PC-3 (cell line): ENCODE measurements at regions not wholly inside any gene's neighbourhood (a gene's known extent, or its start where the extent isn't known, plus 50 kb on each side); places are given as distances from the start of the nearest gene placed in this dataset.

Experiments used
- ATAC-seq: fragments of 200-7000 bp; cut with Tn5 transposase; 2 replicates; pipeline ENCODE4 v1.9.1; 2020; ENCODE audit warnings: mild to moderate bottlenecking, moderate library complexity
- BruUV-seq: library from RNA; stranded (reverse); fragments of 400-500 nt; replicated peaks from 2 replicates; lab custom pipeline; 2021; lab: Mats Ljungman, UMichigan
- CTCF ChIA-PET: fragments of 300-600 bp; sonication (Branson Sonifier 250); formaldehyde crosslinking; loops from one replicate; lab custom pipeline; 2022; ENCODE audit warnings: antibody characterized with exemption; lab: Charles Lee
- POLR2A ChIA-PET: fragments of 300-600 bp; sonication (Branson Sonifier 250); formaldehyde crosslinking; loops from one replicate; lab custom pipeline; 2022; ENCODE audit warnings: antibody characterized with exemption; ENCODE audit not compliant: unreplicated experiment; lab: Charles Lee
- DNase-seq: peaks from one replicate; pipeline ENCODE4 v3.0.0-alpha.2; 2015
- H2AFZ ChIP-seq: fragments of 300-600 bp; sonication (generic); 2 replicates; pipeline ENCODE4 v1.6.0; 2016; ENCODE audit warnings: antibody characterized with exemption, low read length
- H3F3A ChIP-seq: fragments of 300-600 bp; sonication (generic); one replicate; pipeline ENCODE4 v1.6.0; 2017; ENCODE audit warnings: antibody characterized with exemption, low read length, control low read depth, mild to moderate bottlenecking; ENCODE audit not compliant: unreplicated experiment
- H3K27ac ChIP-seq: fragments of 300-600 bp; sonication (generic); 2 replicates; pipeline ENCODE4 v1.5.1; 2016; ENCODE audit warnings: mild to moderate bottlenecking, low read length
- H3K27me3 ChIP-seq: fragments of 300-600 bp; sonication (generic); 2 replicates; pipeline ENCODE4 v1.6.1; 2016; ENCODE audit warnings: low read length, mixed read lengths
- H3K36me3 ChIP-seq: fragments of 300-600 bp; sonication (generic); 2 replicates; pipeline ENCODE4 v1.6.1; 2016; ENCODE audit warnings: low read depth, mixed run types, low read length, mixed read lengths
- H3K4me1 ChIP-seq: fragments of 300-600 bp; sonication (generic); 2 replicates; pipeline ENCODE4 v1.5.1; 2016; ENCODE audit warnings: low read length; ENCODE audit not compliant: insufficient read depth
- H3K4me2 ChIP-seq: fragments of 300-600 bp; sonication (generic); 2 replicates; pipeline ENCODE4 v1.6.0; 2016; ENCODE audit warnings: low read length
- H3K4me3 ChIP-seq: fragments of 300-600 bp; sonication (generic); 2 replicates; pipeline ENCODE4 v1.5.1; 2016; ENCODE audit warnings: mild to moderate bottlenecking, low read length, mixed read lengths
- H3K79me2 ChIP-seq: fragments of 300-600 bp; sonication (generic); 2 replicates; pipeline ENCODE4 v1.6.1; 2017; ENCODE audit warnings: low read length, mixed read lengths
- H3K9ac ChIP-seq: fragments of 300-600 bp; sonication (generic); 2 replicates; pipeline ENCODE4 v1.6.0; 2016; ENCODE audit warnings: mild to moderate bottlenecking, low read length
- H3K9me2 ChIP-seq: fragments of 300-600 bp; sonication (generic); replicated peaks from 2 replicates; pipeline ENCODE4 v1.6.1; 2016; ENCODE audit warnings: mixed run types, low read length, mixed read lengths
- H3K9me3 ChIP-seq: fragments of 300-600 bp; sonication (generic); 2 replicates; pipeline ENCODE4 v1.6.1; 2016; ENCODE audit warnings: low read length, mixed read lengths
- H4K20me1 ChIP-seq: fragments of 300-600 bp; sonication (generic); 2 replicates; pipeline ENCODE4 v1.6.1; 2016; ENCODE audit warnings: low read length, mixed read lengths
- CTCF ChIP-seq: fragments of 300-600 bp; sonication (generic); conservative IDR thresholded peaks from 2 replicates; pipeline ENCODE4 v1.5.1; 2017; ENCODE audit warnings: antibody characterized with exemption, low read depth, mild to moderate bottlenecking, low read length
- EZH2 ChIP-seq: fragments of 300-600 bp; sonication (generic); IDR thresholded peaks from one replicate; pipeline ENCODE4 v1.6.1; 2017; ENCODE audit warnings: antibody characterized with exemption, mild to moderate bottlenecking, low read length; ENCODE audit not compliant: unreplicated experiment
- EZH2phosphoT487 ChIP-seq: fragments of 300-600 bp; sonication (generic); IDR thresholded peaks from 2 replicates; pipeline ENCODE4 v1.6.1; 2018; ENCODE audit warnings: mild to moderate bottlenecking, antibody characterized with exemption, low read length, borderline replicate concordance
- intact Hi-C: fragments of 100-400 bp; cut with micrococcal nuclease; formaldehyde crosslinking; loops from 2 replicates; pipeline ENCODE4 v1.9.0; 2023

GRCh38 chr18:67662996-67663395 is 146.5 kb upstream of the DSEL start:
- TF ChIP-seq EZH2 (no peak), CTCF (no peak), EZH2phosphoT487 (no peak)
- Histone ChIP-seq H3K4me3 (no peak overlapping the region), H3K9me3 (no peaks in the 10 kb centered on the region), H3K27me3 (no peaks in the 10 kb centered on the region), H3K9me2 (no peaks in the 10 kb centered on the region), H3K4me1 (peaks cover 10% of the 10 kb centered on the region), H2AFZ (no peak overlapping the region), H3K9ac (no peak overlapping the region), H3K27ac (no peak overlapping the region), H3K79me2 (no peaks in the 10 kb centered on the region), H3K4me2 (no peak overlapping the region), H3F3A (no peaks in the 10 kb centered on the region), H4K20me1 (no peaks in the 10 kb centered on the region), H3K36me3 (no peaks in the 10 kb centered on the region)
- ChIA-PET POLR2A (no interaction called here), CTCF (no interaction called here)
- no TSS peak for BruUV-seq
- intact Hi-C loops = no loop called here
- ATAC-seq (no peak), DNase-seq (no peak)

DNA sequence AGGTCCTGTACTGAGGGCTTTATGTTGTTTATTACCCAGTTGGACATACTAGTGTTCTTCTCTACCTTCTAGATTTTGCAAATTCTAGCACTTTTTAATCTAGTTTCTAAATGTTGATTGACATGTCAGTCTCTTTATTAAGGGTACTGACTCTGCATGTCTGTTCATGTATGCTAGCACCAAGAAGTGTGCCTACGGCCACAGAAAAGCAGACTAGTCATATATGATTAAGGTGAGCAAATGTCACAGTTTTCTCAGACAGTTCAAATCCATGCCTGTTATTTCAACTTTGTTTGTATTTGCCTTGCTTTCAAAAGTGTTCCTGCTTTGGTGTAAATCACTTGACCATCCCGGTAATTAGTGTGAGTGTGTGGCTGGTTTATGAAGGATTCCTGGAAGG is 145.0 kb upstream of the DSEL start:
- ChIA-PET CTCF (no interaction called here), POLR2A (no interaction called here)
- H3K27me3 ChIP-seq = no peaks in the 10 kb centered on the region
- H3K9me2 ChIP-seq = no peaks in the 10 kb centered on the region
- H3K4me2 ChIP-seq = no peak overlapping the region
- H3F3A ChIP-seq = no peaks in the 10 kb centered on the region
- no peak for ATAC-seq
- TF ChIP-seq EZH2phosphoT487 (no peak), EZH2 (no peak)
- no peak for DNase-seq
- no peaks in the 10 kb centered on the region for H3K79me2 ChIP-seq
- H3K9ac ChIP-seq = no peak overlapping the region
- intact Hi-C loops = no loop called here
- no peaks in the 10 kb centered on the region for H3K36me3 ChIP-seq
- peaks cover 10% of the 10 kb centered on the region for H3K4me1 ChIP-seq
- H3K27ac ChIP-seq = no peak overlapping the region
- no peak overlapping the region for H2AFZ ChIP-seq
- H3K4me3 ChIP-seq = no peak overlapping the region
- no peaks in the 10 kb centered on the region for H3K9me3 ChIP-seq
- no peaks in the 10 kb centered on the region for H4K20me1 ChIP-seq
- BruUV-seq = no TSS peak

GRCh38 chr18:67654101-67654500 is 137.6 kb upstream of the DSEL start:
- ChIA-PET CTCF (no interaction called here), POLR2A (no interaction called here)
- Histone ChIP-seq H2AFZ (no peak overlapping the region), H3K36me3 (no peaks in the 10 kb centered on the region), H3K9me3 (no peaks in the 10 kb centered on the region), H3K4me1 (no peaks in the 10 kb centered on the region), H3K4me3 (no peak overlapping the region), H3K4me2 (no peak overlapping the region), H3K27ac (no peak overlapping the region), H3K9ac (no peak overlapping the region), H3K79me2 (no peaks in the 10 kb centered on the region), H3F3A (no peaks in the 10 kb centered on the region), H4K20me1 (no peaks in the 10 kb centered on the region), H3K9me2 (no peaks in the 10 kb centered on the region), H3K27me3 (no peaks in the 10 kb centered on the region)
- no peak for TF ChIP-seq EZH2phosphoT487
- no peak for TF ChIP-seq EZH2
- no peak for TF ChIP-seq CTCF
- DNase-seq = no peak
- ATAC-seq = no peak
- intact Hi-C loops = no loop called here
- BruUV-seq = no TSS peak
